K562 (cell line): ENCODE measurements at regions not wholly inside any gene's neighbourhood (a gene's known extent, or its start where the extent isn't known, plus 50 kb on each side); places are given as distances from the start of the nearest gene placed in this dataset.

Source experiments
- ATAC-seq: fragments of 200-7000 bp; cut with Tn5 transposase; 3 replicates; pipeline ENCODE4 v1.9.1; 2020; ENCODE audit warnings: moderate library complexity
- BruUV-seq: library from RNA; stranded (reverse); fragments of 400-500 nt; replicated peaks from 2 replicates; lab custom pipeline; 2021; lab: Mats Ljungman, UMichigan
- CTCF ChIA-PET: fragments of 300-600 bp; formaldehyde crosslinking; extraction: SDS; loops from one replicate; lab custom pipeline; 2021; ENCODE audit warnings: low intra/inter-chr PET ratio; lab: Yijun Ruan, JAX
- POLR2A ChIA-PET: fragments of 300-600, 350-650 bp; sonication (Branson Sonifier 250); formaldehyde crosslinking; extraction: SDS; loops from one replicate; lab custom pipeline; 2021; ENCODE audit warnings: antibody characterized with exemption, inconsistent platforms; lab: Yijun Ruan, JAX
- DNase-seq, 4 experiments: peaks; one replicate each; pipeline versions ENCODE4 v3.0.0 to v3.0.0-alpha.2; 2011 to 2018; ENCODE audit warnings: low spot score in 3 of 4, mixed read lengths in 3 of 4; ENCODE audit errors: extremely low read depth in 1 of 4
- FAIRE-seq: peaks from 2 replicates; lab custom pipeline; 2011; peaks lifted over from hg19 to GRCh38; lab: Jason Lieb, UNC
- H2AFZ ChIP-seq: 2 replicates; pipeline ENCODE4 v1.6.0; 2011; ENCODE audit warnings: low read depth, low read length, control low read depth, inconsistent platforms
- H3K27ac ChIP-seq: fragments of 200-600 bp; 3 replicates; pipeline ENCODE4 v1.8.0; 2011; ENCODE audit warnings: low read depth, mild to moderate bottlenecking, control low read depth, inconsistent platforms, low read length, moderate library complexity, mixed read lengths; ENCODE audit errors: extremely low read depth
- H3K27me3 ChIP-seq, 2 experiments: fragments of 300-600 bp in 1 of 2; 2 replicates in 1 of 2; 3 replicates in 1 of 2; pipeline versions ENCODE4 v1.6.0 to v1.8.0; 2011; ENCODE audit warnings: inconsistent platforms in 2 of 2, low read length in 2 of 2, mild to moderate bottlenecking in 1 of 2, mixed read lengths in 1 of 2, moderate library complexity in 1 of 2; ENCODE audit not compliant: control insufficient read depth in 2 of 2, insufficient read depth in 2 of 2
- H3K36me3 ChIP-seq: fragments of 300-600 bp; 3 replicates; pipeline ENCODE4 v1.8.0; 2011; ENCODE audit warnings: mild to moderate bottlenecking, low read length, inconsistent platforms; ENCODE audit not compliant: control insufficient read depth, insufficient read depth
- H3K4me1 ChIP-seq, 2 experiments: fragments of 200-600 bp in 1 of 2; replicated peaks in 1 of 2; 2 replicates in 1 of 2; 3 replicates in 1 of 2; pipeline versions ENCODE4 v1.5.1 to v1.8.0; 2011; ENCODE audit warnings: inconsistent platforms in 2 of 2, low read length in 2 of 2, mild to moderate bottlenecking in 1 of 2, mixed read lengths in 1 of 2, moderate library complexity in 1 of 2; ENCODE audit not compliant: control insufficient read depth in 2 of 2, insufficient read depth in 2 of 2
- H3K4me2 ChIP-seq: 2 replicates; pipeline ENCODE4 v1.6.1; 2011; ENCODE audit warnings: low read length, control low read depth, inconsistent platforms, mixed read lengths; ENCODE audit not compliant: insufficient read depth
- H3K4me3 ChIP-seq: fragments of 200-600 bp; sonication (generic), shearing (Covaris generic); 2 replicates; pipeline ENCODE4 v1.5.1; 2016; ENCODE audit warnings: control low read depth, inconsistent platforms
- H3K79me2 ChIP-seq: fragments of 200-600 bp; 3 replicates; pipeline ENCODE4 v1.8.0; 2011; ENCODE audit warnings: low read length, inconsistent platforms; ENCODE audit not compliant: control insufficient read depth, insufficient read depth
- H3K9ac ChIP-seq, 2 experiments: 2 replicates each; pipeline versions ENCODE4 v1.6.0 to v1.6.1; 2011; ENCODE audit warnings: low read depth in 2 of 2, low read length in 2 of 2, control low read depth in 1 of 2, inconsistent platforms in 1 of 2, mild to moderate bottlenecking in 1 of 2, mixed read lengths in 1 of 2; ENCODE audit not compliant: insufficient read depth in 1 of 2
- H3K9me1 ChIP-seq: one replicate; pipeline ENCODE4 v1.6.0; 2011; ENCODE audit warnings: inconsistent platforms, mild to moderate bottlenecking, low read length, moderate library complexity; ENCODE audit not compliant: control insufficient read depth, insufficient read depth
- H3K9me3 ChIP-seq: replicated peaks from 2 replicates; pipeline ENCODE4 v1.5.1; 2011; ENCODE audit warnings: low read depth, low read length, inconsistent platforms; ENCODE audit not compliant: control insufficient read depth, insufficient read depth
- H4K20me1 ChIP-seq: replicated peaks from 2 replicates; pipeline ENCODE4 v1.6.1; 2011; ENCODE audit warnings: low read length, inconsistent platforms, mixed read lengths; ENCODE audit not compliant: control insufficient read depth, insufficient read depth
- ATF3 ChIP-seq, 2 experiments: fragments of 450-650 bp in 1 of 2; sonication (generic) in 1 of 2; formaldehyde crosslinking in 1 of 2; IDR thresholded peaks in 1 of 2; conservative IDR thresholded peaks in 1 of 2; 2 replicates each; pipeline versions ENCODE4 v1.6.1 to v1.8.1; 2016 to 2023; ENCODE audit warnings: mild to moderate bottlenecking in 2 of 2, moderate library complexity in 2 of 2, inconsistent platforms in 1 of 2, missing genetic modification reagents in 1 of 2
- DDX20 ChIP-seq: fragments of 450-650 bp; IDR thresholded peaks from 2 replicates; pipeline ENCODE4 v1.6.1; 2016; ENCODE audit warnings: missing genetic modification characterization, low read depth, mild to moderate bottlenecking, missing compliant biosample characterization, moderate library complexity
- ELK1 ChIP-seq: sonication (generic); formaldehyde crosslinking; IDR thresholded peaks from 2 replicates; pipeline ENCODE4 v1.8.1; 2022; ENCODE audit warnings: missing genetic modification reagents
- ESRRA ChIP-seq: fragments of 450-650 bp; IDR thresholded peaks from 2 replicates; pipeline ENCODE4 v1.6.1; 2014; ENCODE audit warnings: low read depth, mild to moderate bottlenecking, moderate library complexity, borderline replicate concordance
- HEY1 ChIP-seq: fragments of 250-450 bp; sonication (Bioruptor Pico); IDR thresholded peaks from 2 replicates; pipeline ENCODE4 v1.5.0; 2020; ENCODE audit warnings: mild to moderate bottlenecking, moderate library complexity, borderline replicate concordance
- L3MBTL2 ChIP-seq: fragments of 450-650 bp; IDR thresholded peaks from 2 replicates; pipeline ENCODE4 v1.6.1; 2016; ENCODE audit warnings: mild to moderate bottlenecking, moderate library complexity
- MAX ChIP-seq: sonication (generic); formaldehyde crosslinking; IDR thresholded peaks from 2 replicates; pipeline ENCODE4 v1.9.0; 2022; ENCODE audit warnings: mild to moderate bottlenecking, missing genetic modification reagents
- NR3C1 ChIP-seq: sonication (generic); formaldehyde crosslinking; IDR thresholded peaks from 2 replicates; pipeline ENCODE4 v1.8.1; 2022; ENCODE audit warnings: missing genetic modification reagents
- PHF8 ChIP-seq: fragments of 200-600 bp; sonication (generic); IDR thresholded peaks from 2 replicates; pipeline ENCODE4 v1.6.1; 2012; ENCODE audit warnings: mixed run types, mild to moderate bottlenecking, inconsistent platforms, low read length, moderate library complexity, borderline replicate concordance
- POLR2B ChIP-seq: fragments of 450-650 bp; IDR thresholded peaks from 2 replicates; pipeline ENCODE4 v1.6.1; 2018; ENCODE audit warnings: low read depth; ENCODE audit not compliant: partially characterized antibody
- RB1 ChIP-seq: fragments of 450-650 bp; IDR thresholded peaks from 2 replicates; pipeline ENCODE4 v1.6.1; 2017; ENCODE audit warnings: low read depth, mild to moderate bottlenecking
- TOE1 ChIP-seq, 2 experiments: fragments of 450-650 bp in 1 of 2; sonication (generic) in 1 of 2; formaldehyde crosslinking in 1 of 2; IDR thresholded peaks; 2 replicates each; pipeline versions ENCODE4 v1.7.1 to v1.8.0; 2016 to 2022; ENCODE audit warnings: borderline replicate concordance in 2 of 2, mild to moderate bottlenecking in 2 of 2, antibody characterized with exemption in 1 of 2, inconsistent platforms in 1 of 2, low read depth in 1 of 2, missing genetic modification reagents in 1 of 2, moderate library complexity in 1 of 2
- ZHX1 ChIP-seq: fragments of 150-350 bp; conservative IDR thresholded peaks from 2 replicates; pipeline ENCODE4 v1.6.1; 2014; ENCODE audit warnings: low read length
- ZNF551 ChIP-seq: fragments of 250-450 bp; sonication (Bioruptor Pico); IDR thresholded peaks from 2 replicates; pipeline ENCODE4 v1.5.0; 2021; ENCODE audit warnings: mild to moderate bottlenecking, moderate library complexity
- WGBS: fragments of 100-300 bp; shearing (Covaris generic); methylation state at CpG from one replicate; pipeline ENCODE4 v1.1.6; 2016; ENCODE audit warnings: low coverage, mixed read lengths; ENCODE audit not compliant: insufficient coverage; ENCODE audit errors: missing lambda C conversion rate; 5-methylcytosine and 5-hydroxymethylcytosine counted together
- in situ Hi-C: fragments of 300-500 bp; cut with MboI; formaldehyde crosslinking; loops from 4 replicates; pipeline ENCODE4 v1.15.0; 2018; ENCODE audit warnings: inconsistent platforms, mixed read lengths
- intact Hi-C: fragments of 100-400 bp; cut with micrococcal nuclease; formaldehyde crosslinking; loops from 2 replicates; pipeline ENCODE4 v1.14.2; 2022

GRCh38 chr1:181396811-181397210 lies 86.5 kb upstream of the CACNA1E start:
- Histone ChIP-seq H3K27me3 (peaks cover 0 to 31% of the 10 kb centered on the region in 2 experiments; a peak in 3 of 5 replicates), H3K9ac (no peak overlapping the region), H3K4me3 (no peak overlapping the region), H3K36me3 (no peaks in the 10 kb centered on the region), H3K27ac (no peak overlapping the region), H2AFZ (no peak overlapping the region), H3K4me2 (no peak overlapping the region), H3K4me1 (no peaks in the 10 kb centered on the region), H3K79me2 (no peaks in the 10 kb centered on the region), H3K9me1 (no peaks in the 10 kb centered on the region), H3K9me3 (no peaks in the 10 kb centered on the region), H4K20me1 (no peaks in the 10 kb centered on the region)
- DNase-seq: no peak
- BruUV-seq: no TSS peak
- POLR2A ChIA-PET: interaction anchor here (0.6 to 1.7 kb wide), 3 partner anchors 10 to 611 kb away, joined by 3 to 5 read pairs (median 3); no protein-coding TSS in a partner anchor
- TF ChIP-seq ELK1 (CRISPR knock-in tag) (no peak), ESRRA (no peak), ATF3 (IDR thresholded peaks at IDR 0.05) (no peak), ATF3 (CRISPR knock-in tag; conservative IDR thresholded peaks at IDR 0.05) (no peak), PHF8 (no peak), L3MBTL2 (no peak), RB1 (no peak), POLR2B (no peak), HEY1 (CRISPR knock-in tag) (no peak), MAX (CRISPR knock-in tag) (no peak), NR3C1 (CRISPR knock-in tag) (no peak), ZNF551 (CRISPR knock-in tag) (no peak), ZHX1 (no peak), TOE1 (IDR thresholded peaks at IDR 0.05; ENCODE audit: borderline replicate concordance) (no peak), TOE1 (CRISPR knock-in tag; IDR thresholded peaks at IDR 0.05; ENCODE audit: borderline replicate concordance, low read depth) (no peak), DDX20 (no peak)
- WGBS: 0% methylated on average over 1 of the region's 1 CpG
- intact Hi-C loops: no loop called here
- FAIRE-seq: no peak
- in situ Hi-C loops: no loop called here
- CTCF ChIA-PET: no interaction called here
- no peak for ATAC-seq
